Smooth muscle cell (in vitro differentiated cells): ENCODE measurements at regions not wholly inside any gene's neighbourhood (a gene's known extent, or its start where the extent isn't known, plus 50 kb on each side); places are given as distances from the start of the nearest gene placed in this dataset.

Experiments used
- DNase-seq: peaks from one replicate; lab custom pipeline; 2025; ENCODE audit not compliant: unreplicated experiment; lab: John Stamatoyannopoulos, UW
- H2AFZ ChIP-seq: fragments of 200-600 bp; sonication (generic); 2 replicates; pipeline ENCODE4 v1.6.0; 2016; ENCODE audit warnings: antibody characterized with exemption, low read depth, mild to moderate bottlenecking
- H3F3A ChIP-seq: fragments of 200-600 bp; sonication (generic); 2 replicates; pipeline ENCODE4 v1.6.0; 2017; ENCODE audit warnings: antibody characterized with exemption, low read depth
- H3K27ac ChIP-seq: fragments of 200-600 bp; sonication (generic); 2 replicates; pipeline ENCODE4 v1.5.1; 2016; ENCODE audit warnings: low read depth, mild to moderate bottlenecking
- H3K27me3 ChIP-seq: fragments of 200-600 bp; sonication (generic); 2 replicates; pipeline ENCODE4 v1.6.1; 2016; ENCODE audit warnings: low read depth, mild to moderate bottlenecking
- H3K36me3 ChIP-seq: fragments of 200-600 bp; sonication (generic); 2 replicates; pipeline ENCODE4 v1.5.1; 2016; ENCODE audit warnings: low read depth
- H3K4me1 ChIP-seq: fragments of 200-600 bp; sonication (generic); 2 replicates; pipeline ENCODE4 v1.5.1; 2016; ENCODE audit warnings: low read depth
- H3K4me2 ChIP-seq: fragments of 200-600 bp; sonication (generic); 2 replicates; pipeline ENCODE4 v1.6.0; 2016; ENCODE audit warnings: mild to moderate bottlenecking
- H3K4me3 ChIP-seq: fragments of 200-600 bp; sonication (generic); 2 replicates; pipeline ENCODE4 v1.5.1; 2016; ENCODE audit warnings: mild to moderate bottlenecking
- H3K79me2 ChIP-seq: fragments of 200-600 bp; sonication (generic); 2 replicates; pipeline ENCODE4 v1.6.0; 2016; ENCODE audit warnings: low read depth, mild to moderate bottlenecking
- H3K9ac ChIP-seq: fragments of 200-600 bp; sonication (generic); 2 replicates; pipeline ENCODE4 v1.6.0; 2016; ENCODE audit warnings: low read depth
- H3K9me3 ChIP-seq: fragments of 200-600 bp; sonication (generic); replicated peaks from 2 replicates; pipeline ENCODE4 v1.5.1; 2016; ENCODE audit warnings: low read depth
- H4K20me1 ChIP-seq: fragments of 200-600 bp; sonication (generic); 2 replicates; pipeline ENCODE4 v1.6.0; 2016; ENCODE audit warnings: low read depth
- CTCF ChIP-seq: fragments of 200-600 bp; sonication (generic); IDR thresholded peaks from 2 replicates; pipeline ENCODE4 v1.5.1; 2017; ENCODE audit warnings: borderline replicate concordance, mild to moderate bottlenecking, antibody characterized with exemption; ENCODE audit not compliant: insufficient read depth, poor library complexity, severe bottlenecking
- WGBS: methylation state at CpG from one replicate; pipeline ENCODE4 v1.1.7; 2016; ENCODE audit warnings: low lambda C conversion rate; 5-methylcytosine and 5-hydroxymethylcytosine counted together

DNA sequence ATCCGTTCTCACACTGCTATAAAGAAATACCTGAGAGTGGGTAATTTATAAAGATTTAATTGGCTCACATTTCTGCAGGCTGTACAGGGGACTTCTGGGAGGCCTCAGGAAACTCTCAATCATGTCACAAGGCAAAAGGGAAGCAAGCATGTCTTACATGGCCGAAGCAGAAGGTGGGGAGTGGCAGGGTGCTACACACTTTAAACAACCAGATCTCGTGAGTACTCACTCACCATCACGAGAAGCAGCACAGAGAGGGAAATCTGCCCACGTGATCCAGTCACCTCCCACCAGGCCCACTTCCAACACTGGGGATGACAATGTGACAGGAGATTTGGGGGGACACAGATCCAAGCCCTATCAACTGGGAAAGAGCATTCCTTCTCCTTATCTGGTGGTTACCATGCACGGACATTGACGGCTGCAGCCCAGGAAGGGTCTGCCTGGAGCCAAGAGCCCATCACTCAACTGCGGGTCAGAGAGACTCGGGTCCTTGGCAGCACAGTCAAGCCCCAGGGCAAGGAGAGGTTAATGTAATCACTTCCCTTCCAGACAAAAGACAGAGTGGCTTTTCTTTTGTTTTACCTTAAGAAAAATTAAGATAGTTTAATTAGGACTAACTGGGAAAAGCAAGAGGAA is 112.3 kb upstream of the CST7 start:
- Histone ChIP-seq H3K27ac (no peak overlapping the region), H3K27me3 (peaks cover 3% of the 10 kb centered on the region), H3K9me3 (no peaks in the 10 kb centered on the region), H2AFZ (no peak overlapping the region), H3K36me3 (no peaks in the 10 kb centered on the region), H3K4me3 (no peak overlapping the region), H4K20me1 (no peaks in the 10 kb centered on the region), H3K4me1 (peaks cover 10% of the 10 kb centered on the region), H3F3A (no peaks in the 10 kb centered on the region), H3K4me2 (no peak overlapping the region), H3K79me2 (no peaks in the 10 kb centered on the region), H3K9ac (no peak overlapping the region)
- no peak for DNase-seq
- TF ChIP-seq CTCF = no peak
- WGBS = 78% methylated on average over 9 of the region's 9 CpGs

DNA sequence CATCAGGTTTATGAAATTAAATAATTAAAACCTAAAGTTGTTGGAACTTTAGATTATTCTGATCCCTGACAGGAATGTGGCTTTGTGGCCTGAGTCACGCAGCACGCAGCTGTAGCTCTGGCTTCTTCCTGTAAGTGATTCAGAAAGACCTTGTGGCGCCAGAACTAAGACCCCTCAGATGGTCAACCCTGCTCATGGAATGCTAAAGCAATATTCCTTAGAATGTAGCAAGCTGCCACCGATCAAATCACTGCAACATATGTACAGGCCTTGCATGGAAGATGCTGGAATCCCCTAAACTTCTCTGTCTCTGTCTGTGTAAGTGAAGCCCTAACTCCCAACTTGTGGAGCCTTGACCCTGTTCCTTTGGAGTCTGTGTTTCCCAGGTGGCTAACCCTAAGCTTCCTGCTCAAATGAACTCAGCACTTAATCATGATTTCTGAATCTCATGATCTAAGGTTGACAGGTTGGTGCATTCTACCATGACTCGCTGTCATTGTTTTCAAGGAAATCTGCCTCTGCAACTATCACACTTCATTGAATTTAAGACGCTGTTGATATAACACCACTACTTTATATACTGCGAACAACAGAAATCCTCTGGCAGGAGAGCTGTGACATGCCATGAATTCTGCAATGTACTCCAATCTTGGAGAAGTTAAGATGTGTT is 111.2 kb upstream of the CST7 start:
- H3K9me3 ChIP-seq = no peaks in the 10 kb centered on the region
- H2AFZ ChIP-seq = no peak overlapping the region
- peak overlapping the region; percentile 20 for H3K4me2 ChIP-seq
- H3K4me3 ChIP-seq = no peak overlapping the region
- TF ChIP-seq CTCF = no peak
- H3K79me2 ChIP-seq = no peaks in the 10 kb centered on the region
- H3K36me3 ChIP-seq = no peaks in the 10 kb centered on the region
- WGBS = 61% methylated on average over 7 of the region's 7 CpGs
- peaks cover 10% of the 10 kb centered on the region for H3K4me1 ChIP-seq
- no peak for DNase-seq
- H3K27me3 ChIP-seq = peaks cover 3% of the 10 kb centered on the region
- peak overlapping the region; percentile 42 for H3K27ac ChIP-seq
- no peaks in the 10 kb centered on the region for H4K20me1 ChIP-seq
- H3F3A ChIP-seq = no peaks in the 10 kb centered on the region
- no peak overlapping the region for H3K9ac ChIP-seq

- no peaks in the 10 kb centered on the region for H4K20me1 ChIP-seq
- WGBS = 93% methylated on average over 8 of the region's 8 CpGs
- TF ChIP-seq CTCF = no peak
Observed at GRCh38 chr20:24838546-24839535, 110.2 kb upstream of the CST7 start.

More at GRCh38 chr20:24838546-24839535, 110.2 kb upstream of the CST7 start:
- DNase-seq = no peak
- H2AFZ ChIP-seq = no peak overlapping the region
- H3K27ac ChIP-seq = no peak overlapping the region
- H3K27me3 ChIP-seq = peaks cover 3% of the 10 kb centered on the region
- no peak overlapping the region for H3K9ac ChIP-seq
- H3K9me3 ChIP-seq = no peaks in the 10 kb centered on the region
- H3K4me1 ChIP-seq = peaks cover 10% of the 10 kb centered on the region
- H3K4me2 ChIP-seq = peak overlapping the region; percentile 22
- no peaks in the 10 kb centered on the region for H3K36me3 ChIP-seq
- H3K4me3 ChIP-seq = no peak overlapping the region
- H3F3A ChIP-seq = no peaks in the 10 kb centered on the region
- no peaks in the 10 kb centered on the region for H3K79me2 ChIP-seq
